ENCODE measurements at regions not wholly inside any gene's neighbourhood (a gene's known extent, or its start where the extent isn't known, plus 50 kb on each side); places are given as distances from the start of the nearest gene placed in this dataset.
"Not testable (repeated sequence)": the region's sequence is repeated elsewhere in the genome, so short reads cannot be mapped to it uniquely, and the experiment has no call there.

GRCh38 chr11:87536016-87536415 lies 498.3 kb downstream of the TMEM135 start:
- no peak for ATAC-seq
- no peak overlapping the region for H3K27ac Mint-ChIP-seq
- no peak overlapping the region for H3K4me3 Mint-ChIP-seq
- ChIA-PET CTCF (no interaction called here), POLR2A (no interaction called here)
- H3K36me3 Mint-ChIP-seq: peaks cover 2% of the 10 kb centered on the region; the same call in 1 of the 2 replicates
- TF ChIP-seq GRHL2 (CRISPR knock-in tag; IDR thresholded peaks at IDR 0.05; ENCODE audit: insufficient replicate concordance, severe bottlenecking) (no peak), PRDM15 (CRISPR knock-in tag; IDR thresholded peaks at IDR 0.05) (no peak), PRRX2 (CRISPR knock-in tag; IDR thresholded peaks at IDR 0.05) (no peak), USF2 (CRISPR knock-in tag; IDR thresholded peaks at IDR 0.05) (no peak), JUN (CRISPR knock-in tag; IDR thresholded peaks at IDR 0.05) (no peak), GTF2I (CRISPR knock-in tag; conservative IDR thresholded peaks at IDR 0.05) (no peak), FOXJ3 (CRISPR knock-in tag; IDR thresholded peaks at IDR 0.05; ENCODE audit: borderline replicate concordance) (no peak), ZNF416 (CRISPR knock-in tag; IDR thresholded peaks at IDR 0.05) (no peak), CREB1 (CRISPR knock-in tag; IDR thresholded peaks at IDR 0.05) (no peak), NR3C1 (CRISPR knock-in tag; conservative IDR thresholded peaks at IDR 0.05; ENCODE audit: low read depth) (no peak), RORB (CRISPR knock-in tag; IDR thresholded peaks at IDR 0.05) (no peak)
- TF ChIP-seq, protein P1, sequence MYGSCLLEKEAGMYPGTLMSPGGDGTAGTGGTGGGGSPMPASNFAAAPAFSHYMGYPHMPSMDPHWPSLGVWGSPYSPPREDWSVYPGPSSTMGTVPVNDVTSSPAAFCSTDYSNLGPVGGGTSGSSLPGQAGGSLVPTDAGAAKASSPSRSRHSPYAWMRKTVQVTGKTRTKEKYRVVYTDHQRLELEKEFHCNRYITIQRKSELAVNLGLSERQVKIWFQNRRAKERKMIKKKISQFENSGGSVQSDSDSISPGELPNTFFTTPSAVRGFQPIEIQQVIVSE (CRISPR knock-in tag; IDR thresholded peaks at IDR 0.05; ENCODE audit: borderline replicate concordance): no peak
- H3K27me3 Mint-ChIP-seq (ENCODE audit: low read depth): no peaks in the 10 kb centered on the region
- H3K4me1 Mint-ChIP-seq: no peaks in the 10 kb centered on the region
- DNase-seq (ENCODE audit: low spot score): no peak
- no peaks in the 10 kb centered on the region for H3K9me3 Mint-ChIP-seq

GRCh38 chr11:87535513-87535912 lies 497.8 kb downstream of the TMEM135 start:
- Mint-ChIP-seq H3K27me3 (ENCODE audit: low read depth) (no peaks in the 10 kb centered on the region), H3K9me3 (no peaks in the 10 kb centered on the region), H3K27ac (no peak overlapping the region), H3K36me3 (no peaks in the 10 kb centered on the region), H3K4me3 (no peak overlapping the region), H3K4me1 (no peaks in the 10 kb centered on the region)
- ChIA-PET POLR2A (no interaction called here), CTCF (no interaction called here)
- DNase-seq (ENCODE audit: low spot score) (no peak), ATAC-seq (no peak)
- no peak for TF ChIP-seq GRHL2 (CRISPR knock-in tag; IDR thresholded peaks at IDR 0.05; ENCODE audit: insufficient replicate concordance, severe bottlenecking)
- TF ChIP-seq ZNF121 (CRISPR knock-in tag; IDR thresholded peaks at IDR 0.05): no peak
- TF ChIP-seq, protein P2, sequence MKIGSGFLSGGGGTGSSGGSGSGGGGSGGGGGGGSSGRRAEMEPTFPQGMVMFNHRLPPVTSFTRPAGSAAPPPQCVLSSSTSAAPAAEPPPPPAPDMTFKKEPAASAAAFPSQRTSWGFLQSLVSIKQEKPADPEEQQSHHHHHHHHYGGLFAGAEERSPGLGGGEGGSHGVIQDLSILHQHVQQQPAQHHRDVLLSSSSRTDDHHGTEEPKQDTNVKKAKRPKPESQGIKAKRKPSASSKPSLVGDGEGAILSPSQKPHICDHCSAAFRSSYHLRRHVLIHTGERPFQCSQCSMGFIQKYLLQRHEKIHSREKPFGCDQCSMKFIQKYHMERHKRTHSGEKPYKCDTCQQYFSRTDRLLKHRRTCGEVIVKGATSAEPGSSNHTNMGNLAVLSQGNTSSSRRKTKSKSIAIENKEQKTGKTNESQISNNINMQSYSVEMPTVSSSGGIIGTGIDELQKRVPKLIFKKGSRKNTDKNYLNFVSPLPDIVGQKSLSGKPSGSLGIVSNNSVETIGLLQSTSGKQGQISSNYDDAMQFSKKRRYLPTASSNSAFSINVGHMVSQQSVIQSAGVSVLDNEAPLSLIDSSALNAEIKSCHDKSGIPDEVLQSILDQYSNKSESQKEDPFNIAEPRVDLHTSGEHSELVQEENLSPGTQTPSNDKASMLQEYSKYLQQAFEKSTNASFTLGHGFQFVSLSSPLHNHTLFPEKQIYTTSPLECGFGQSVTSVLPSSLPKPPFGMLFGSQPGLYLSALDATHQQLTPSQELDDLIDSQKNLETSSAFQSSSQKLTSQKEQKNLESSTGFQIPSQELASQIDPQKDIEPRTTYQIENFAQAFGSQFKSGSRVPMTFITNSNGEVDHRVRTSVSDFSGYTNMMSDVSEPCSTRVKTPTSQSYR (CRISPR knock-in tag; IDR thresholded peaks at IDR 0.05): no peak

GRCh38 chr11:87531835-87532234 lies 494.1 kb downstream of the TMEM135 start:
- H3K4me1 Mint-ChIP-seq; CTCF ChIA-PET; H3K9me3 Mint-ChIP-seq; POLR2A ChIA-PET; H3K36me3 Mint-ChIP-seq; H3K27me3 Mint-ChIP-seq (ENCODE audit: low read depth); ATAC-seq; H3K27ac Mint-ChIP-seq; DNase-seq (ENCODE audit: low spot score); H3K4me3 Mint-ChIP-seq: not testable (repeated sequence)
